ENCODE measurements at regions not wholly inside any gene's neighbourhood (a gene's known extent, or its start where the extent isn't known, plus 50 kb on each side); places are given as distances from the start of the nearest gene placed in this dataset.

DNA sequence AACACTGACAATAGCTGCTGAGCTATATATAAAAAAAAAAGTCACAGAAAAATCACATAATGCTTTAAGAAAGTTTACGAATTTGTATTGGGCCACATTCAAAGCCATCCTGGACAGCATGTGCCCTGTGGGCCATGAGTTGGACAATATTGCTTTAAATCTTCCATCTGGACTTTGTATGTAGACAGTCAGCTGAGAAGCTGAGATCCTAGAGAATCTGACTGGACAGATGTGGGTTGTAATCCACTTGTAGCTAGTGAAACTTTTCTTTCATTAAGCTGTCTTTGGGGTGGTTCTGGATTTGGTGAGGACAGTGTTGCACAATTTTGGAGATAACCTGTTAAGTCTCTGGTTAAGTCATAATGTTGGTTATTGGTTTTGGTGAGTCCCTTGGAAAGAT lies 824.5 kb downstream of the CCSER2 start:
- Histone ChIP-seq H3K14ac (replicated peaks; ENCODE audit: low read depth, low read length) (no peak overlapping the region), H3K4me3 (ENCODE audit: insufficient read depth, low read depth, low read length) (no peak overlapping the region), H3K9me3 (ENCODE audit: control insufficient read depth, insufficient read depth, low read length) (peaks cover 9% of the 10 kb centered on the region), H3K36me3 (ENCODE audit: control insufficient read depth, insufficient read depth, low read length) (no peaks in the 10 kb centered on the region), H3K4me2 (ENCODE audit: low read depth, low read length) (no peak overlapping the region), H2BK20ac (ENCODE audit: low read depth, low read length) (no peak overlapping the region), H2AK5ac (ENCODE audit: low read depth, low read length) (no peak overlapping the region), H3K27me3 (ENCODE audit: control insufficient read depth, insufficient read depth, low read length) (no peaks in the 10 kb centered on the region), H3K9ac (ENCODE audit: low read depth, low read length) (no peak overlapping the region), H4K91ac (ENCODE audit: insufficient read depth, low read depth, low read length) (no peak overlapping the region), H4K5ac (ENCODE audit: low read depth, low read length) (no peak overlapping the region), H3K79me1 (ENCODE audit: low read depth in 1 of 2, low read length in 2 of 2) (no peaks in the 10 kb centered on the region), H3K9me1 (ENCODE audit: insufficient read depth, low read length) (no peaks in the 10 kb centered on the region), H4K8ac (ENCODE audit: low read depth in 2 of 2, low read length in 2 of 2) (no peak overlapping the region), H3K23ac (ENCODE audit: low read depth, low read length) (no peak overlapping the region), H3K4me1 (ENCODE audit: control insufficient read depth, insufficient read depth, low read length) (no peaks in the 10 kb centered on the region), H3K18ac (ENCODE audit: low read depth, low read length) (no peak overlapping the region), H4K20me1 (ENCODE audit: insufficient read depth, low read length) (no peaks in the 10 kb centered on the region), H3K56ac (ENCODE audit: extremely low read depth, insufficient read depth, low read length) (no peak overlapping the region), H2AK9ac (replicated peaks; ENCODE audit: low read depth, low read length, poor library complexity) (no peak overlapping the region), H2BK5ac (ENCODE audit: low read depth, low read length, poor library complexity, severe bottlenecking) (no peak overlapping the region), H2BK120ac (ENCODE audit: low read depth, low read length) (no peak overlapping the region), H3K27ac (ENCODE audit: insufficient read depth, low read length) (no peak overlapping the region), H3K4ac (ENCODE audit: low read depth, low read length) (no peak overlapping the region), H2AFZ (replicated peaks; ENCODE audit: low read length, poor library complexity) (no peak overlapping the region), H2BK15ac (ENCODE audit: low read depth, low read length) (no peak overlapping the region)
- ChIA-PET CTCF (no interaction called here), POLR2A (ENCODE audit: unreplicated experiment) (interaction anchor here (0.5 kb wide), 1 partner anchor 59 kb away, joined by 3 read pairs; no protein-coding TSS in a partner anchor)
- 40% methylated on average over 1 of the region's 1 CpG; no CpG with 5 or more reads in 1 of the 2 experiments for WGBS, 2 experiments (ENCODE audit: extremely low coverage in 2 of 2, insufficient read length in 1 of 2)
- ATAC-seq (ENCODE audit: low read depth), result no peak
- intact Hi-C loops (cut with micrococcal nuclease), result no loop called here
- dilution Hi-C loops (cut with HindIII; ENCODE audit: low sequenced_read_pairs, unreplicated experiment), result no loop called here
- TF ChIP-seq RAD21 (IDR thresholded peaks at IDR 0.05; ENCODE audit: low read length), result no peak
- no peak for TF ChIP-seq MAZ (IDR thresholded peaks at IDR 0.05; ENCODE audit: borderline replicate concordance, low read depth, low read length)
- no peak for TF ChIP-seq SMC3 (IDR thresholded peaks at IDR 0.05; ENCODE audit: low read depth, low read length)
- TF ChIP-seq RFX5 (IDR thresholded peaks at IDR 0.05; ENCODE audit: low read depth, low read length), result no peak
- TF ChIP-seq RCOR1 (IDR thresholded peaks at IDR 0.05; ENCODE audit: insufficient replicate concordance, low read length), result no peak
- TF ChIP-seq, protein P1, sequence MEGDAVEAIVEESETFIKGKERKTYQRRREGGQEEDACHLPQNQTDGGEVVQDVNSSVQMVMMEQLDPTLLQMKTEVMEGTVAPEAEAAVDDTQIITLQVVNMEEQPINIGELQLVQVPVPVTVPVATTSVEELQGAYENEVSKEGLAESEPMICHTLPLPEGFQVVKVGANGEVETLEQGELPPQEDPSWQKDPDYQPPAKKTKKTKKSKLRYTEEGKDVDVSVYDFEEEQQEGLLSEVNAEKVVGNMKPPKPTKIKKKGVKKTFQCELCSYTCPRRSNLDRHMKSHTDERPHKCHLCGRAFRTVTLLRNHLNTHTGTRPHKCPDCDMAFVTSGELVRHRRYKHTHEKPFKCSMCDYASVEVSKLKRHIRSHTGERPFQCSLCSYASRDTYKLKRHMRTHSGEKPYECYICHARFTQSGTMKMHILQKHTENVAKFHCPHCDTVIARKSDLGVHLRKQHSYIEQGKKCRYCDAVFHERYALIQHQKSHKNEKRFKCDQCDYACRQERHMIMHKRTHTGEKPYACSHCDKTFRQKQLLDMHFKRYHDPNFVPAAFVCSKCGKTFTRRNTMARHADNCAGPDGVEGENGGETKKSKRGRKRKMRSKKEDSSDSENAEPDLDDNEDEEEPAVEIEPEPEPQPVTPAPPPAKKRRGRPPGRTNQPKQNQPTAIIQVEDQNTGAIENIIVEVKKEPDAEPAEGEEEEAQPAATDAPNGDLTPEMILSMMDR (conservative IDR thresholded peaks at IDR 0.05; ENCODE audit: low read depth, low read length), result no peak
- TF ChIP-seq POLR2A (IDR thresholded peaks at IDR 0.05; ENCODE audit: low read depth, low read length), result no peak
- no peak for TF ChIP-seq MXI1 (IDR thresholded peaks at IDR 0.05; ENCODE audit: borderline replicate concordance, low read depth, low read length)
- no peak for TF ChIP-seq CHD1 (IDR thresholded peaks at IDR 0.05; ENCODE audit: low read depth, low read length)
- in situ Hi-C loops (cut with MboI; ENCODE audit: low sequenced_read_pairs), result no loop called here
- BruUV-seq (replicated peaks), result no TSS peak
- DNase-seq, result no peak
